ENCODE measurements at regions not wholly inside any gene's neighbourhood (a gene's known extent, or its start where the extent isn't known, plus 50 kb on each side); places are given as distances from the start of the nearest gene placed in this dataset.

DNA sequence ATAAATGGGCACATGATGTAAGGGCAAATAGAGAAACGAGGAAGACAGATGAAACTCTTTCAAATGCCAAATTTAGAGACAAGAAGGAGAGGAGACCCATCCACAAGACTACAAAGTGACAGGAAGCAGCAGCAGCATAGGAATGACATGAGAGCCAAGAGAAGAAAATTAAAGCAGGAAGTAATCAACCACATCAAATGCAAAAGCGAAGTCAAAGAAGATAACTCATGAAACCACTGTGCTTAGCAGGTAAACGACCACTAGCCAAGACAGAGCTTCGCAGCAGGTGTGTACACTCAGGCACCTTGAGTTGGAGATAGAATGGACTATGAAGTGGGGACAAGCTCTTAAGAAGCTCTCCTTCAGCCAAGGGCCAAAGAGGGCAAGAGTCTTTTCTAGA lies 64.1 kb downstream of the KLF12 start:
- no peak for TF ChIP-seq NFE2L2 (IDR thresholded peaks at IDR 0.05; ENCODE audit: low read depth, low read length)
- TF ChIP-seq, protein P1, sequence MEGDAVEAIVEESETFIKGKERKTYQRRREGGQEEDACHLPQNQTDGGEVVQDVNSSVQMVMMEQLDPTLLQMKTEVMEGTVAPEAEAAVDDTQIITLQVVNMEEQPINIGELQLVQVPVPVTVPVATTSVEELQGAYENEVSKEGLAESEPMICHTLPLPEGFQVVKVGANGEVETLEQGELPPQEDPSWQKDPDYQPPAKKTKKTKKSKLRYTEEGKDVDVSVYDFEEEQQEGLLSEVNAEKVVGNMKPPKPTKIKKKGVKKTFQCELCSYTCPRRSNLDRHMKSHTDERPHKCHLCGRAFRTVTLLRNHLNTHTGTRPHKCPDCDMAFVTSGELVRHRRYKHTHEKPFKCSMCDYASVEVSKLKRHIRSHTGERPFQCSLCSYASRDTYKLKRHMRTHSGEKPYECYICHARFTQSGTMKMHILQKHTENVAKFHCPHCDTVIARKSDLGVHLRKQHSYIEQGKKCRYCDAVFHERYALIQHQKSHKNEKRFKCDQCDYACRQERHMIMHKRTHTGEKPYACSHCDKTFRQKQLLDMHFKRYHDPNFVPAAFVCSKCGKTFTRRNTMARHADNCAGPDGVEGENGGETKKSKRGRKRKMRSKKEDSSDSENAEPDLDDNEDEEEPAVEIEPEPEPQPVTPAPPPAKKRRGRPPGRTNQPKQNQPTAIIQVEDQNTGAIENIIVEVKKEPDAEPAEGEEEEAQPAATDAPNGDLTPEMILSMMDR (conservative IDR thresholded peaks at IDR 0.05; ENCODE audit: low read depth, low read length), result no peak
- TF ChIP-seq, protein P2, sequence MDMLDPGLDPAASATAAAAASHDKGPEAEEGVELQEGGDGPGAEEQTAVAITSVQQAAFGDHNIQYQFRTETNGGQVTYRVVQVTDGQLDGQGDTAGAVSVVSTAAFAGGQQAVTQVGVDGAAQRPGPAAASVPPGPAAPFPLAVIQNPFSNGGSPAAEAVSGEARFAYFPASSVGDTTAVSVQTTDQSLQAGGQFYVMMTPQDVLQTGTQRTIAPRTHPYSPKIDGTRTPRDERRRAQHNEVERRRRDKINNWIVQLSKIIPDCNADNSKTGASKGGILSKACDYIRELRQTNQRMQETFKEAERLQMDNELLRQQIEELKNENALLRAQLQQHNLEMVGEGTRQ (IDR thresholded peaks at IDR 0.05; ENCODE audit: low read depth, low read length), result no peak
- no peak for TF ChIP-seq POLR2A (IDR thresholded peaks at IDR 0.05; ENCODE audit: low read depth, low read length)
- TF ChIP-seq SMC3 (IDR thresholded peaks at IDR 0.05; ENCODE audit: low read depth, low read length), result no peak
- TF ChIP-seq, protein P3, sequence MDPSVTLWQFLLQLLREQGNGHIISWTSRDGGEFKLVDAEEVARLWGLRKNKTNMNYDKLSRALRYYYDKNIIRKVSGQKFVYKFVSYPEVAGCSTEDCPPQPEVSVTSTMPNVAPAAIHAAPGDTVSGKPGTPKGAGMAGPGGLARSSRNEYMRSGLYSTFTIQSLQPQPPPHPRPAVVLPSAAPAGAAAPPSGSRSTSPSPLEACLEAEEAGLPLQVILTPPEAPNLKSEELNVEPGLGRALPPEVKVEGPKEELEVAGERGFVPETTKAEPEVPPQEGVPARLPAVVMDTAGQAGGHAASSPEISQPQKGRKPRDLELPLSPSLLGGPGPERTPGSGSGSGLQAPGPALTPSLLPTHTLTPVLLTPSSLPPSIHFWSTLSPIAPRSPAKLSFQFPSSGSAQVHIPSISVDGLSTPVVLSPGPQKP (IDR thresholded peaks at IDR 0.05; ENCODE audit: borderline replicate concordance, low read depth, low read length), result no peak
- no peak for TF ChIP-seq CEBPB (IDR thresholded peaks at IDR 0.05; ENCODE audit: low read depth, low read length)
